ENCODE measurements at regions not wholly inside any gene's neighbourhood (a gene's known extent, or its start where the extent isn't known, plus 50 kb on each side); places are given as distances from the start of the nearest gene placed in this dataset.
"Not testable (repeated sequence)": the region's sequence is repeated elsewhere in the genome, so short reads cannot be mapped to it uniquely, and the experiment has no call there.

GRCh38 chr16:77488652-77489051, 53.8 kb upstream of the ADAMTS18 start:
- no peak for DNase-seq

GRCh38 chr16:77491091-77491490, 56.3 kb upstream of the ADAMTS18 start:
- DNase-seq: no peak

GRCh38 chr16:77496934-77497333, 62.1 kb upstream of the ADAMTS18 start:
- no peak for DNase-seq

- DNase-seq: no peak
Measured at GRCh38 chr16:77499373-77500285, 64.8 kb upstream of the ADAMTS18 start.

- no peak for DNase-seq
Measured at GRCh38 chr16:77500286-77500598, 65.4 kb upstream of the ADAMTS18 start.

GRCh38 chr16:77500934-77501664, 66.3 kb upstream of the ADAMTS18 start:
- DNase-seq: no peak

GRCh38 chr16:77502448-77502847, 67.6 kb upstream of the ADAMTS18 start:
- no peak for DNase-seq

GRCh38 chr16:77506492-77506891, 71.7 kb upstream of the ADAMTS18 start:
- not testable (repeated sequence) for DNase-seq

GRCh38 chr16:77509051-77509450, 74.2 kb upstream of the ADAMTS18 start:
- DNase-seq: no peak

- DNase-seq: no peak
Measured at GRCh38 chr16:77509796-77510195, 75.0 kb upstream of the ADAMTS18 start.

- DNase-seq: no peak
Measured at GRCh38 chr16:77511053-77511452, 76.2 kb upstream of the ADAMTS18 start.

GRCh38 chr16:77514500-77515220, 79.8 kb upstream of the ADAMTS18 start:
- no peak for DNase-seq

- not testable (repeated sequence) for DNase-seq
Measured at GRCh38 chr16:77525226-77525625, 90.4 kb upstream of the ADAMTS18 start.

GRCh38 chr16:77531752-77532151, 96.9 kb upstream of the ADAMTS18 start:
- no peak for DNase-seq

- no peak for DNase-seq
Measured at GRCh38 chr16:77536809-77537208, 102.0 kb upstream of the ADAMTS18 start.

GRCh38 chr16:77539421-77540034, 104.7 kb upstream of the ADAMTS18 start:
- DNase-seq: no peak

- DNase-seq: no peak
Measured at GRCh38 chr16:77540646-77541045, 105.8 kb upstream of the ADAMTS18 start.

- no peak for DNase-seq
Measured at GRCh38 chr16:77541165-77541564, 106.3 kb upstream of the ADAMTS18 start.

GRCh38 chr16:77548151-77548550, 113.3 kb upstream of the ADAMTS18 start:
- no peak for DNase-seq

GRCh38 chr16:77548766-77549165, 113.9 kb upstream of the ADAMTS18 start:
- no peak for DNase-seq

- no peak for DNase-seq
Measured at GRCh38 chr16:77549876-77550275, 115.0 kb upstream of the ADAMTS18 start.

- DNase-seq: no peak
Measured at GRCh38 chr16:77551357-77551756, 116.5 kb upstream of the ADAMTS18 start.

- DNase-seq: no peak
Measured at GRCh38 chr16:77553130-77553529, 118.3 kb upstream of the ADAMTS18 start.
